Small intestine (tissue), 7 donors: ENCODE measurements at regions not wholly inside any gene's neighbourhood (a gene's known extent, or its start where the extent isn't known, plus 50 kb on each side); places are given as distances from the start of the nearest gene placed in this dataset.

ENCODE experiments used
- DNase-seq, 2 donors: peaks; one replicate each; pipeline versions ENCODE4 v3.0.0 to v3.0.0-alpha.2; 2013
- FAIRE-seq: peaks from 2 replicates; lab custom pipeline; 2012; peaks lifted over from hg19 to GRCh38; lab: Jason Lieb, UNC
- H3K27ac ChIP-seq, 3 donors: one replicate each; pipeline ENCODE4 v1.5.1; 2013; ENCODE audit warnings: low read length in 2 of 3, mild to moderate bottlenecking in 2 of 3, control low read depth in 1 of 3, inconsistent platforms in 1 of 3, low read depth in 1 of 3, moderate library complexity in 1 of 3
- H3K27me3 ChIP-seq, 3 donors: one replicate each; pipeline ENCODE4 v1.6.1; 2013; ENCODE audit warnings: low read length in 3 of 3, inconsistent platforms in 1 of 3; ENCODE audit not compliant: control insufficient read depth in 3 of 3, insufficient read depth in 3 of 3
- H3K36me3 ChIP-seq, 3 donors: one replicate each; pipeline ENCODE4 v1.6.1; 2013; ENCODE audit warnings: low read length in 3 of 3, inconsistent platforms in 1 of 3, low read depth in 1 of 3, mild to moderate bottlenecking in 1 of 3, moderate library complexity in 1 of 3; ENCODE audit not compliant: control insufficient read depth in 3 of 3, insufficient read depth in 2 of 3
- H3K4me1 ChIP-seq, 3 donors: one replicate each; pipeline ENCODE4 v1.6.1; 2013; ENCODE audit warnings: low read length in 2 of 3, inconsistent platforms in 1 of 3, low read depth in 1 of 3, mild to moderate bottlenecking in 1 of 3, moderate library complexity in 1 of 3; ENCODE audit not compliant: control insufficient read depth in 3 of 3, insufficient read depth in 2 of 3
- H3K4me3 ChIP-seq, 3 donors: one replicate each; pipeline ENCODE4 v1.5.1; 2013; ENCODE audit warnings: low read length in 3 of 3, control low read depth in 1 of 3, inconsistent platforms in 1 of 3, low read depth in 1 of 3, mild to moderate bottlenecking in 1 of 3, moderate library complexity in 1 of 3
- H3K9me3 ChIP-seq, 2 donors: one replicate each; pipeline ENCODE4 v1.6.1; 2013; ENCODE audit warnings: low read depth in 1 of 2, low read length in 1 of 2; ENCODE audit not compliant: control insufficient read depth in 2 of 2, insufficient read depth in 1 of 2
- WGBS, 3 donors: extraction: QIAGEN DNeasy Blood & Tissue Kit; methylation state at CpG; one replicate each; pipeline ENCODE4 v1.1.7; 2013; 5-methylcytosine and 5-hydroxymethylcytosine counted together
- donor health status: healthy with polysubstance abuse.
- donor health status: control.
- donor health status: control.
- donor health status: Bipolar disorder and iron deficiency.
- donor health status: healthy.

DNA sequence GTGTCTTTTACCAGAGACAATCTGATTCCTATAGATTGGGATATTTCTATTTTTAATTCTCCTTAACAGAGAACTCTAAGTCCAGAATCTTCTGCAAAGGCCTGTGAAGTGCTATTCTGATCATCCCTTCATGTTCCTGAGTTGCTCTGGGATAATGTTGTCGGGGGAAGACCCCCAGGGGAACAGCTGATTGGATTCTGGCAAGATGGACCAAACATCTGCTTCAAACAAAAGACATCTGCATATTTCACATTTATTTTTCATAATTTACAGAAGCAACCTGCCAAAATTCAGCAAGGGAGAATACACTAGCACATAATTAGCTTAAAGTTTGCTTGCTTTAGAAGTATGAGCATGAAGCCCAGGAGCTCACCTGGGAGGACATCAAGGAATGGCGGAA, 116.0 kb upstream of the ETAA1 start:
- Histone ChIP-seq H3K27ac (no peak overlapping the region), H3K4me3 (no peak overlapping the region), H3K27me3 (no peaks in the 10 kb centered on the region), H3K36me3 (no peaks in the 10 kb centered on the region), H3K4me1 (no peaks in the 10 kb centered on the region), H3K9me3 (no peaks in the 10 kb centered on the region)
- WGBS, 3 donors = 79 to 86% (median 82%) methylated on average over 2 of the region's 2 CpGs
- no peak for DNase-seq
- no peak for FAIRE-seq

- FAIRE-seq = no peak
- no peaks in the 10 kb centered on the region for H3K9me3 ChIP-seq
- H3K27ac ChIP-seq = no peak overlapping the region
- H3K4me3 ChIP-seq = no peak overlapping the region
- no peak for DNase-seq
- H3K4me1 ChIP-seq = no peaks in the 10 kb centered on the region
- no peaks in the 10 kb centered on the region for H3K36me3 ChIP-seq
- H3K27me3 ChIP-seq = no peaks in the 10 kb centered on the region
Measured at GRCh38 chr2:67283641-67284040, 113.5 kb upstream of the ETAA1 start.

- WGBS, 3 donors = 49 to 50% (median 49%) methylated on average over 2 of the region's 2 CpGs
- FAIRE-seq = no peak
Measured at GRCh38 chr2:67286981-67287759, 110.0 kb upstream of the ETAA1 start.

GRCh38 chr2:67289271-67289670, 107.9 kb upstream of the ETAA1 start:
- WGBS, 3 donors = 72 to 82% (median 75%) methylated on average over 2 of the region's 2 CpGs
- Histone ChIP-seq H3K4me1 (no peaks in the 10 kb centered on the region), H3K4me3 (no peak overlapping the region), H3K27ac (no peak overlapping the region), H3K27me3 (no peaks in the 10 kb centered on the region), H3K36me3 (no peaks in the 10 kb centered on the region), H3K9me3 (no peaks in the 10 kb centered on the region)
- FAIRE-seq (no peak), DNase-seq (no peak)

More at GRCh38 chr2:67286981-67287759, 110.0 kb upstream of the ETAA1 start:
- Histone ChIP-seq H3K27me3 (no peaks in the 10 kb centered on the region), H3K4me3 (no peak overlapping the region), H3K36me3 (no peaks in the 10 kb centered on the region), H3K27ac (no peak overlapping the region), H3K9me3 (no peaks in the 10 kb centered on the region), H3K4me1 (no peaks in the 10 kb centered on the region)
- no peak for DNase-seq

DNA sequence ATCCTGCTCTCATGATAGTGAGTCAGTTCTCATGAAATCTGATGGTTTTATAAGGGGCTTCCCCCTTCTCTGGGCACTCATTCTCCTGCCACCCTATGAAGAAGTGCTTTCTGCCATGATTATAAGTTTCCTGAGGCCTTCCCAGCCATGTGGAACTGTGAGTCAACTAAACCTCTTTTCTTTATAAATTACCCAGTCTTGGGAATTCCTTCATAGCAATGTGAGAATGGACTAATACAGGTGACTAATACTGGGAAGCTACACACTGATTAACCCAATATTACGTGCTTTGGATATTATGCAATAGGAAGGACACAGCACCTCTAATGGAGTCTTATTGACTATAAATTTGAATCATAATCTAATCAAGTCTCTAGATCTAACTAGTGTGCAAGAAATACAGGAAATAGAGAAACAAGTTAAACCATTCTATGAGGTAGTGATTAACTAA, 107.2 kb upstream of the ETAA1 start:
- H3K27me3 ChIP-seq = no peaks in the 10 kb centered on the region
- no peak for DNase-seq
- H3K4me3 ChIP-seq = no peak overlapping the region
- 43 to 76% (median 45%) methylated on average over 1 of the region's 1 CpG for WGBS, 3 donors
- H3K9me3 ChIP-seq = no peaks in the 10 kb centered on the region
- H3K36me3 ChIP-seq = no peaks in the 10 kb centered on the region
- no peaks in the 10 kb centered on the region for H3K4me1 ChIP-seq
- FAIRE-seq = no peak
- H3K27ac ChIP-seq = no peak overlapping the region

- H3K9me3 ChIP-seq = no peaks in the 10 kb centered on the region
- H3K4me3 ChIP-seq = no peak overlapping the region
- H3K27ac ChIP-seq = no peak overlapping the region
- WGBS, 3 donors = 82 to 84% (median 83%) methylated on average over 6 of the region's 6 CpGs
- DNase-seq (no peak), FAIRE-seq (no peak)
- H3K4me1 ChIP-seq = no peaks in the 10 kb centered on the region
- H3K27me3 ChIP-seq = no peaks in the 10 kb centered on the region
- H3K36me3 ChIP-seq = no peaks in the 10 kb centered on the region
Measured at GRCh38 chr2:67290451-67291290, 106.5 kb upstream of the ETAA1 start.

DNA sequence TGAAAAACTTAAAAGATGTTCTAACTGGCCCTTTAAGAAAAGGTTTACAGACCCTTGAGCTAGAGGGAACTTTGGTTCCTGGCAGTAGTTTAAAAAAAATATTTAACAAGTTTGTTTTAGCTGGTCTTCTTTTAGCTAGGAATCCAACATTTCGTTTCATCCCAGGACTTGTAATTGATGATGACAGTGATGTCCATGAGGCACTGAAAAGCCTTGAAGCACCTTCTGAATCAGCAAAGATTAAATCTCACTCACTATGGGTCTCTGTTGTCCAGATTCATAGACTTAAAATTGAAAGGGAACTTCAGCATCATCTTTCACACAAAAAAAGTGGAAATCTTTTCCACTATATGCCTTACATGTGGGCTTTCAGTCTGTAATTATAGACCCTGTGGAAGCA, 102.9 kb upstream of the ETAA1 start:
- no peak for DNase-seq
- H3K27me3 ChIP-seq = no peaks in the 10 kb centered on the region
- H3K36me3 ChIP-seq = no peaks in the 10 kb centered on the region
- H3K4me3 ChIP-seq = no peak overlapping the region
- 44 to 50% (median 47%) methylated on average over 1 of the region's 1 CpG for WGBS, 3 donors
- no peak overlapping the region for H3K27ac ChIP-seq
- H3K9me3 ChIP-seq = no peaks in the 10 kb centered on the region
- no peak for FAIRE-seq
- no peaks in the 10 kb centered on the region for H3K4me1 ChIP-seq

DNA sequence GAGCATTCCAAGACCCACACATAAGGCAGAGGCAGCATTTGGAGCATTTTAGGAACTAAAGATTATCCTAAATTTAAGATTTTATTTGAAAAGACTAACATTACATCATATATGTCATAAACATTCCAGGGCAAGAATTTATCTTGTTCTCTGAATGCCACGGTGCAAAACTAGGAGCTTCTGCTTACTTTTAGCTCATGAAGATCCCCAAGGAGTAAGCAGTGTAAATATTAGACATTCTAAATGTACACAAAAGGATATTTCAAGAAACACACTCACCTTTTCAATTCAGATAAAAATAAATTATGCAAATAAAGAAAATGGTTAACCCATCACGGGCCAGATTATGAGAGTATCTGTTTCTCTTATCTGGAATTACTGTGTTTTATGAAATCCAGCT, 101.7 kb upstream of the ETAA1 start:
- no peak for FAIRE-seq
- WGBS, 3 donors = 34 to 54% (median 46%) methylated on average over 2 of the region's 2 CpGs

More for the DNA sequence above, 101.7 kb upstream of the ETAA1 start:
- no peaks in the 10 kb centered on the region for H3K27me3 ChIP-seq
- no peaks in the 10 kb centered on the region for H3K36me3 ChIP-seq
- H3K9me3 ChIP-seq = no peaks in the 10 kb centered on the region
- H3K27ac ChIP-seq = no peak overlapping the region
- H3K4me3 ChIP-seq = no peak overlapping the region
- DNase-seq = no peak
- no peaks in the 10 kb centered on the region for H3K4me1 ChIP-seq
